ENCODE measurements at regions not wholly inside any gene's neighbourhood (a gene's known extent, or its start where the extent isn't known, plus 50 kb on each side); places are given as distances from the start of the nearest gene placed in this dataset.

- DNase-seq (no peak), ATAC-seq (ENCODE audit: low FRiP score in 2 of 2) (peak in 1 of 2 donors; percentile 57)
- TF ChIP-seq CTCF (IDR thresholded peaks at IDR 0.05) (peak in 5 of 6 experiments; percentile 17 to 29 (median 23)), POLR2AphosphoS5 (IDR thresholded peaks at IDR 0.05) (no peak)
- Histone ChIP-seq H3K9me3 (no peaks in the 10 kb centered on the region), H3K4me3 (no peak overlapping the region), H3K4me1 (no peaks in the 10 kb centered on the region), H3K36me3 (no peaks in the 10 kb centered on the region), H3K27me3 (no peaks in the 10 kb centered on the region), H3K27ac (no peak overlapping the region)
- WGBS, 2 donors: 46% methylated on average over 3 of the region's 3 CpGs
Observed at GRCh38 chr11:30128269-30128932, 102.4 kb upstream of the FSHB start.

GRCh38 chr11:30131535-30131934, 99.3 kb upstream of the FSHB start:
- ATAC-seq (ENCODE audit: low FRiP score in 2 of 2): peak in 1 of 2 donors; percentile 54

GRCh38 chr11:30133281-30133680, 97.5 kb upstream of the FSHB start:
- no peak for TF ChIP-seq EP300 (IDR thresholded peaks at IDR 0.05)
- no peaks in the 10 kb centered on the region for H3K4me1 ChIP-seq
- no peaks in the 10 kb centered on the region for H3K36me3 ChIP-seq
- H3K27me3 ChIP-seq: no peaks in the 10 kb centered on the region
- H3K27ac ChIP-seq: no peak overlapping the region
- no peaks in the 10 kb centered on the region for H3K9me3 ChIP-seq
- no peak for DNase-seq
- WGBS, 2 donors: 82 to 88% methylated on average over 4 of the region's 4 CpGs
- no peak overlapping the region for H3K4me3 ChIP-seq
- no peak for ATAC-seq (ENCODE audit: low FRiP score in 2 of 2)

More at GRCh38 chr11:30131535-30131934, 99.3 kb upstream of the FSHB start:
- WGBS, 2 donors: 65 to 72% methylated on average over 2 of the region's 2 CpGs
- TF ChIP-seq CTCF (IDR thresholded peaks at IDR 0.05) (no peak), EP300 (IDR thresholded peaks at IDR 0.05) (no peak), POLR2AphosphoS5 (IDR thresholded peaks at IDR 0.05) (no peak), POLR2A (IDR thresholded peaks at IDR 0.05) (no peak)
- H3K9me3 ChIP-seq: no peaks in the 10 kb centered on the region
- H3K27me3 ChIP-seq: no peaks in the 10 kb centered on the region
- DNase-seq: no peak
- H3K4me3 ChIP-seq: no peak overlapping the region
- H3K4me1 ChIP-seq: no peaks in the 10 kb centered on the region
- no peak overlapping the region for H3K27ac ChIP-seq
- no peaks in the 10 kb centered on the region for H3K36me3 ChIP-seq

GRCh38 chr11:30143098-30143705, 87.6 kb upstream of the FSHB start:
- TF ChIP-seq EP300 (IDR thresholded peaks at IDR 0.05) (no peak), CTCF (IDR thresholded peaks at IDR 0.05) (peak; percentile 38 to 59 (median 50)), POLR2AphosphoS5 (IDR thresholded peaks at IDR 0.05) (no peak)
- WGBS, 2 donors: 27 to 30% methylated on average over 3 of the region's 3 CpGs
- Histone ChIP-seq H3K36me3 (no peaks in the 10 kb centered on the region), H3K27ac (no peak overlapping the region), H3K27me3 (no peaks in the 10 kb centered on the region), H3K9me3 (no peaks in the 10 kb centered on the region), H3K4me3 (no peak overlapping the region), H3K4me1 (no peaks in the 10 kb centered on the region)
- ATAC-seq (ENCODE audit: low FRiP score in 2 of 2) (no peak), DNase-seq (no peak)

DNA sequence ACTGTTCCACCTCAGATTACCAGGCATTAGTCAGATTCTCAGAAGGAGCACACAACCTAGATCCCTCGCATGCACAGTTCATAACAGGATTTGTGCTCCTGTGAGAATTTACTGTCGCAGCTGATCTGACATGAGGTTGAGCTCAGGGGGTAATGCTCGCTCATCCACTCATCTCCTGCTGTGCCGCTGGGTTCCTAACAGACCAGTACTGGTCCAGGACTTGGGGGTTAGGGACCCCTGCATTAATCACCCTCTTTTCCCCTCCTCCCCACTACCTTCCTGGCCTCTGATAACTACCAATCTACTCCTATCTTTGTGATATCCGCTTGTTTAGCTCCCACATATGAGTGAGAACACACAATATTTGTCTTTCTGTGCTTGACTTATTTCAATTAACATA, 83.5 kb upstream of the FSHB start:
- Histone ChIP-seq H3K4me1 (no peaks in the 10 kb centered on the region), H3K4me3 (no peak overlapping the region), H3K27me3 (no peaks in the 10 kb centered on the region), H3K36me3 (no peaks in the 10 kb centered on the region), H3K27ac (no peak overlapping the region), H3K9me3 (no peaks in the 10 kb centered on the region)
- 85 to 88% methylated on average over 3 to 5 of the region's 5 CpGs for WGBS, 2 donors
- TF ChIP-seq CTCF (IDR thresholded peaks at IDR 0.05): no peak
- no peak for TF ChIP-seq POLR2A (IDR thresholded peaks at IDR 0.05)
- TF ChIP-seq EP300 (IDR thresholded peaks at IDR 0.05): no peak
- TF ChIP-seq POLR2AphosphoS5 (IDR thresholded peaks at IDR 0.05): no peak
- ATAC-seq (ENCODE audit: low FRiP score in 2 of 2): no peak
- no peak for DNase-seq

Measured in upper lobe of left lung (tissue), 6 donors.